GM18511 (cell line): ENCODE measurements at regions not wholly inside any gene's neighbourhood (a gene's known extent, or its start where the extent isn't known, plus 50 kb on each side); places are given as distances from the start of the nearest gene placed in this dataset.
A peak's percentile ranks its signal among the peaks of the same experiment; 100 is the strongest.

Source experiments
- ATAC-seq: cut with Tn5 transposase; IDR thresholded peaks from one replicate; pipeline ENCODE4 v1.9.1; 2021; ENCODE audit warnings: mild to moderate bottlenecking, moderate library complexity; ENCODE audit not compliant: unreplicated experiment

GRCh38 chr10:123567984-123568739, 98.0 kb upstream of the GPR26 start:
- no peak for ATAC-seq

- no peak for ATAC-seq
Observed at GRCh38 chr10:123568751-123569150, 97.4 kb upstream of the GPR26 start.

GRCh38 chr10:123569436-123570035, 96.6 kb upstream of the GPR26 start:
- no peak for ATAC-seq

- ATAC-seq, result no peak
Observed at GRCh38 chr10:123570051-123570897, 95.9 kb upstream of the GPR26 start.

- ATAC-seq, result no peak
Observed at GRCh38 chr10:123570898-123571515, 95.1 kb upstream of the GPR26 start.

GRCh38 chr10:123571978-123572377, 94.2 kb upstream of the GPR26 start:
- no peak for ATAC-seq

- no peak for ATAC-seq
Observed at GRCh38 chr10:123573236-123574108, 92.7 kb upstream of the GPR26 start.

- ATAC-seq, result no peak
Observed at GRCh38 chr10:123574109-123574698, 92.0 kb upstream of the GPR26 start.

- ATAC-seq, result no peak
Observed at GRCh38 chr10:123575105-123575504, 91.0 kb upstream of the GPR26 start.

GRCh38 chr10:123576706-123577105, 89.4 kb upstream of the GPR26 start:
- ATAC-seq, result no peak

- no peak for ATAC-seq
Observed at GRCh38 chr10:123577921-123578461, 88.2 kb upstream of the GPR26 start.

- ATAC-seq, result no peak
Observed at GRCh38 chr10:123578721-123579120, 87.4 kb upstream of the GPR26 start.

GRCh38 chr10:123579675-123580074, 86.5 kb upstream of the GPR26 start:
- no peak for ATAC-seq

GRCh38 chr10:123580426-123580825, 85.7 kb upstream of the GPR26 start:
- no peak for ATAC-seq

- ATAC-seq, result no peak
Observed at GRCh38 chr10:123581656-123582055, 84.5 kb upstream of the GPR26 start.

- peak; percentile 56 for ATAC-seq
Observed at GRCh38 chr10:123582084-123582989, 83.8 kb upstream of the GPR26 start.

GRCh38 chr10:123583639-123584418, 82.3 kb upstream of the GPR26 start:
- ATAC-seq, result no peak

- ATAC-seq, result no peak
Observed at GRCh38 chr10:123584419-123584775, 81.8 kb upstream of the GPR26 start.
